HG03064 (cell line): ENCODE measurements at regions not wholly inside any gene's neighbourhood (a gene's known extent, or its start where the extent isn't known, plus 50 kb on each side); places are given as distances from the start of the nearest gene placed in this dataset.

ENCODE experiments used
- ATAC-seq: cut with Tn5 transposase; IDR thresholded peaks from one replicate; pipeline ENCODE4 v1.9.1; 2021; ENCODE audit warnings: low read depth; ENCODE audit not compliant: unreplicated experiment

GRCh38 chr10:21076381-21076780 lies 179.3 kb upstream of the NEBL start:
- no peak for ATAC-seq

DNA sequence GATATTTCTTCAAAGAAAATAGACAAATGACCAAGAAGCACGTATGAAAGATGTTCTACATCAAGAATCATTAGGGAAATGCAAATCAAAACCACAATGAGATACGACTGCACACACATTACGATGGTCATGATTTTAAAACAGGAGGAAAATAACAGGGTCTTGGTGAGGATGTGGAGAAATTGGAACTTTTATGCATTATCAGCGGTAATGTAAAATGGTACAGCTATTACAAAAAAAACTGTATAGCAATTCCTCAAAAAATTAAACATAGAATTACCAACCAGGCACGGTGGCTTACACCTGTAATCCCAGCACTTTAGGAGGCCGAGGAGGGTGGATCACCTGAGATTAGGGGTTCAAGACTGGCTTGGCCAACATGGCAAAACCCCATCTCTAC lies 178.8 kb upstream of the NEBL start:
- no peak for ATAC-seq

DNA sequence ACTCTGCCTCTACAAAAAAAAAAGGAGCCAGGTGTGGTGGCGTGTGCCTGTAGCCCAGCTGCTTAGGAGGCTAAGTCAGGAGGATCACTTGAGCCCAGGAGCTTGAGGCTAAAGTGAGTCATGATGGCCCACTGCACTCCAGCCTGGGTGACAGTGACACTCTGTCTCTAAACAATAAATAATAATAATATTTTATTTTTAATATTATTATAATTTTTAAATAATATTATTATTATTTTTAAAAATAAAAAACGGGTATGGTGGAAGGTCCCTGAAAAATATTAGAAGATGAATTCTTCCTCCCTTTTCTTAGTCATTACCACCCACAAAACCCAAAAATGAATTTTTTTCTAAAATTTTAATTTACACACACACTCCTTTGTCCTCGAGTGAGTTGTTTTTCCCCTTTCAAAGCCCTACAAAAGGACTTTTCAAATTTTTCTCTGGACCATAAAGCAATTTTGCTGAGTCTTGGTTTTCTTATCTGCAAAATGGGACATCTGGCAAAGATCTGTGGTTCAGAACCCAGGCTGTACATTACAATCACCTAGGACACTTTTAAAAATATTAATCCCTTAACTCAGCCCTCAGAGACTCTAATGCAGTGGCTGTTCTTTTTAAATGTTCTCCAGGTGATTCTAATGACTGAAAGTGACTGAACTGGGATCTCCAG lies 174.0 kb upstream of the NEBL start:
- ATAC-seq = no peak

DNA sequence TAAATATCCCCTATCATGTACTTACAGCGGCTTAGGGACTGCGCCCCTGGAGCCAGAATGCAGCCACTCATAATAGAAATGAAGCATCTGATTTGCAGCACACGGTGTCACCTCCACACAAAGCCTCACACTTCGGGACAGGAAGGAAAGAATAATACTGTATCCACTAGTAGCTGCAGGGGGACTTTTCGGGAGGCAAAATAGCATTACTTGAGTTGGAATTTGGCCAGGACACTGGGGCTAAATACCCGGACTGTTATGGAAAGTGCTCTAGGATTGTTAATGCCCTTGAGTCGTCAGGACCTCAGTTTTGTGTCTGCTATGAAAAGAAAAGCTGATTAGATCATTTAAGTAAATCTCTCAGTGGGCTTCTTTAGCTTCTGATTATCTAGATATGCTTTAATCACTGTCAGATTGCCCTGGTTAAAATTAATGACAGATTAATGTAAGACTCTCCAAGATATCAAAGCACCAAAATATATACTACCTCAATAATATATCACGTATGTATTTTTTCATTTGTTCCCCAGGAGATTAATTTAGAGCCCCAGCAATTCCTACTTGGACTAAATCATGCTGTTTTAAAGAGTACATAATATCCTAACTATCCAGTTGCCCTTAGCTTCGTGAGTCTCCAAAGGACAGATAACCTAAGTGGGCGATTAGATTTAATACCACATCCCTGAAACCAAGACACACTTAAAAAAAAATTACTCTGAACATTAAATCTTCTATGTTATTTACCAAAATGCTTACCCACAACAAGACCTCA lies 173.0 kb upstream of the NEBL start:
- ATAC-seq = no peak

- no peak for ATAC-seq
These were observed 172.2 kb upstream of the NEBL start for GRCh38 chr10:21069278-21069677.

- ATAC-seq = no peak
These were observed 171.0 kb upstream of the NEBL start for GRCh38 chr10:21068026-21068656.

GRCh38 chr10:21065621-21066248 lies 168.6 kb upstream of the NEBL start:
- ATAC-seq = no peak

DNA sequence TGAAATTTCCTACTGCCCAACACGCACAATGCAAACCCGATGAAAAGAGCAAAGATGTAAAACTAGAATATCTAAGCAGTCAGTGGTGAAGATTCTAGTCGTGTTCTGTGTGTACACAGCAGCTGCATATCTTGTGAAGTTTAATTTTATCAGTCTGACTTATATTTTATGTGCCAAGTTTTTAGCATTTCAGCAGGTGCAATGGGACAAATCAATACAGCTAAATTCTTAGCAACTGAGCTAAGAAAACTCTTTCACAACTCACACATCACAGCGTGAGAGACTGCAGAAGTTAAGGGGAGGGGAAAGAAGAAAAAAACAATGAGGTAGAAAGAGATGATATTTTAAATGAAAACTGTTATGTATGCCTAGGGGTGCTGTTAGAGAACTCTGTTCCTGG lies 164.9 kb upstream of the NEBL start:
- ATAC-seq = no peak

DNA sequence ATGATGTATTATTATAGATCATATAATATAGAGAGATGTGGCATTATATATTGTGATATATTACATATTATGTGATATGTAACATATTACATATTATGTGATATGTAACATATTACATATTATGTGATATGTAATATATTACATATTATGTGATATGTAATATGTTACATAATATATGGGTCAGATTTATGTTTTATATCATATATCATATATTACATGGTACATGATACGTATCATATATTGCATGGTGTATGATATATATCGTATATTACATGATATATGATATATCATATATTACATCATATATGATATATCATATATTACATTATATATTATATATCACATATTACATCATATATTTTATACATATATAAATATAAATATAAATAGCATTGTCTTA lies 164.1 kb upstream of the NEBL start:
- ATAC-seq = no peak

DNA sequence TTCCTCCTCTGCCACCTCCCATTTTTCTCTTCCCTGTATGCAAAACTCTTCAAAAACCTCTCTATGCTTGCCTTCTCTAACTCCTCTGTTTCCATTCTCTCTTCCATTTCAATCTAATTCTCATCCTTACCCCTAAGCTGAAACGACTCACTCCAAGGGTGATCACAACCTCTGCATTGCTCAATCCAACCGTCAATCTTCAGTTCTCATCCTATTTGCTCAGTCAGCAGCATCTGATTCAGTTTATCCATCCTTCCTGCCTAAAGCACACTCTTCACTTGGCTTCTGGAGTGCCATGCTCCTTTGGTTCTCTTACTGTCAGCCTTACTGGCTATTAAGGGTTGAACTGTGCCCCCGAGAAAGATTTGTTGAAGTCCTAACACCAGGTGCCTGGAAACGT lies 163.5 kb upstream of the NEBL start:
- ATAC-seq = no peak

DNA sequence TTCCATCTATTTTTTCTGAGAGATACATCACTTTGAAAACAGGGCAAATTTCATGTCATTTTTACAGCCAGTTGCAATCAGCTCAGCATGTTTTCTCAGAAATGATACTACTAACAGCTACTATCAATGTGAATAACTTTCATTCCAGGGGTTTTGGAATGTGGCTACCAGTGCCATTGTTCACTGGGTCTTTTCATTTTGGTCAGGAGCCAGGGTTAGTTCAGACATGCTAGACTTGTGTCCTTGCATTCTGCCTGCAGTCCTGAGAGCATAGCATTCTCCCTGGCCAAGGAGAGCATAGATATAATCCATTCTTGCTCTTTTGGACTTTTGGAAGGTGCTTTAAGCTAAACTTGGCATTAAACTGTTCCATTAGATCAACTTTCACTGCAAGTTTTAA lies 160.9 kb upstream of the NEBL start:
- ATAC-seq = no peak

DNA sequence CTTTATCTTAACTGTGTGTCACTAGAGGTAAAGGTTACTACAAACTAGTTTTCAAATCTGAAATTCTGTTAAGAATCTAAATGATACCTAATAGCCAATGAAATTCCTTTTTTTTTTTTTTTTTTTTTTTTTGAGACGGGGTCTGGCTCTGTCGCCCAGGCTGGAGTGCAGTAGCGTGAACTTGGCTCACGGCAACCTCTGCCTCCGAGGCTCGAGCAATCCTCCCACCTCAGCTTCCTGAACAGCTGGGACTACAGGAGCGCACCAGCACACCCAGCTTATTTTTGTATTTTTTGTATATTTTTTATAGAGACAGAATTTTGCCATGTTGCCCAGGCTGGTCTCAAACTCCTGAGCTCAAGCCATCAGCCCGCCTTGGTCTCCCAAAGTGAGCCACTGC lies 160.3 kb upstream of the NEBL start:
- ATAC-seq = no peak

GRCh38 chr10:21056461-21056860 lies 159.3 kb upstream of the NEBL start:
- no peak for ATAC-seq

GRCh38 chr10:21055339-21056135 lies 158.4 kb upstream of the NEBL start:
- no peak for ATAC-seq

- no peak for ATAC-seq
These were observed 157.0 kb upstream of the NEBL start for GRCh38 chr10:21053953-21054690.

DNA sequence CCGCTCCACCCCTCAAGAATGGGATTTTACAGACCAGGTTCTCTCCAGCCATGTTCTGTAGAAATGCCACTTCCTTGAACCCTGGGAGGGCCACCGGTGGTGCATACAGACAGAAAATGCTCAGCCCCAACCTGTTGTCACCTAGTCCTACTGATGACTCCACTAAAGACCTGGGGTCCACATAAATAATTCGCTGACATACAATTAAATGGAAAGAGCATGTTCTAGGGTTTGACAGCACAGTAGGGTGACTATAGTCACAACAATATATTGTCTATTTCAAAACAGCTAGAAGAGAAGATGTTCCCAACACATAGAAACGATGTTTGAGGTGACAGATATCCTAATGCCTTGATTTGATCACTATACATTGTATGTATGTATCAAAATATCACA lies 155.6 kb upstream of the NEBL start:
- no peak for ATAC-seq

DNA sequence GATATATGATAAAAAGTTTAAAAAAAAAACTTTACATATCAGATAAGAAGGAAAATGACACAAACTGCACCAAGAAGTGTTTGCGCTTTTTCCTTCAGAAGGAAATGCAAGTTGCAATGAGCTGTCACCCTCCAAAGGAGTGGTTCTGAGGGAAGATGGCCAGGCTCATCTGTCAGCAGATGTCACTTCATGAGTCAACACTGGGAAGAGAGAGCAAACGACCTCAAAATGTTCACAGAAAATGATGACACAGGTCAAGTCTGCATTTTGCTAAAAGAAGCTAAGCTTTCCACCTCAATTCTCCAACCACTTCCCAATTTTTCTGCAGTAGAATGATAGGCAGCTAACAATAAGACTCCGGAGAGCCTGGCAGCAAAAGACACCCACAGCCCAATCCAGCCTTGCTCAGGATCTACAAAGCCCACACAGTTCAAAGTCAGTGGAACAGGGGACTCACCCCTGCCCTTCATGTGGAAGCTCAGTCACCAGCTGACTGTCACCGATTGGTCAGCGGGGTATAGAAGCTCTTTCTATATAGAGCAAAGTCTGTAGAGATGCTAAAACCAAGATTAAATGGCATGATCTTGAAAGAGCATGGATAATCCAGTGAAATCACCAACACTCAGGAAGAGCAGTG lies 155.1 kb upstream of the NEBL start:
- ATAC-seq = no peak

- no peak for ATAC-seq
These were observed 152.4 kb upstream of the NEBL start for GRCh38 chr10:21049482-21049881.

GRCh38 chr10:21048068-21048467 lies 151.0 kb upstream of the NEBL start:
- no peak for ATAC-seq

GRCh38 chr10:21047511-21047910 lies 150.4 kb upstream of the NEBL start:
- no peak for ATAC-seq
